Tibial nerve (tissue), 4 donors: ENCODE measurements at regions not wholly inside any gene's neighbourhood (a gene's known extent, or its start where the extent isn't known, plus 50 kb on each side); places are given as distances from the start of the nearest gene placed in this dataset.

ENCODE experiments used
- EP300 ChIP-seq, 2 donors: sonication (generic); formaldehyde crosslinking; IDR thresholded peaks; one replicate each; pipeline ENCODE4 v1.6.1; 2017; ENCODE audit warnings: antibody characterized with exemption in 2 of 2, mild to moderate bottlenecking in 1 of 2
- TF ChIP-seq, protein P1 (sequence below), 5 experiments: fragments of 200-600 bp in 3 of 5; fragments of 450-650 bp in 2 of 5; sonication (generic) in 3 of 5; IDR thresholded peaks; one replicate each; pipeline ENCODE4 v1.5.1; 2016 to 2019; ENCODE audit warnings: antibody characterized with exemption in 5 of 5, mild to moderate bottlenecking in 3 of 5, moderate library complexity in 2 of 5

DNA sequence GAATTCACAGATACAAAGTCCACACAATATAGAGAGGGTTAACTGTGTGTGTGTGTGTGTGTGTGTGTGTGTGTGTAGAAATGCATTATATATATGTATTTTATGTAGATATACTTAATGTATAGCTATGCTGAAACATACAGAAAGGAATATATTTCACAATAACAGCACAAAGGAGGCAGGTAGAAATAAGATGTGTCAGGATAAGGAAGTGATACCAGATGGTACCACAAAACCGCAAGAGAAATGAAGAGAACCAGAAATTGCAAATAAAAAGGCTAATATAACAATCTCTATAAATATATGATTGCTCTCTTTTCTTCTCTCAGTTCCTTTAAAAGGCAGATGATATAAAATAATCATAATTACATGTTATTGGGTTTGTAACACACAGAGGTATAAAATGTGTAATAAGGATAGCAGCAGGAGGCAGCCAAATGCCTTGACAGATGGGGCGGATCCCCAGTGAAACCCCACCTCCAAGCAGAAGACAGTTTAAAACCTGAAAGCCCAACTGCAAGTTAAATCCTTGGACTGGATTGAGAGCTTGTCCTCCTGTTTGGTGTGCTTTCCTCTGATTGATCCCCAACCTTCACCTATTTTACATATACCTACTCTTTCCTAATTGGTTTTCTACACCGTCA is 365.4 kb upstream of the C16orf82 start:
- TF ChIP-seq EP300 (IDR thresholded peaks at IDR 0.05), result no peak
- TF ChIP-seq, protein P1, sequence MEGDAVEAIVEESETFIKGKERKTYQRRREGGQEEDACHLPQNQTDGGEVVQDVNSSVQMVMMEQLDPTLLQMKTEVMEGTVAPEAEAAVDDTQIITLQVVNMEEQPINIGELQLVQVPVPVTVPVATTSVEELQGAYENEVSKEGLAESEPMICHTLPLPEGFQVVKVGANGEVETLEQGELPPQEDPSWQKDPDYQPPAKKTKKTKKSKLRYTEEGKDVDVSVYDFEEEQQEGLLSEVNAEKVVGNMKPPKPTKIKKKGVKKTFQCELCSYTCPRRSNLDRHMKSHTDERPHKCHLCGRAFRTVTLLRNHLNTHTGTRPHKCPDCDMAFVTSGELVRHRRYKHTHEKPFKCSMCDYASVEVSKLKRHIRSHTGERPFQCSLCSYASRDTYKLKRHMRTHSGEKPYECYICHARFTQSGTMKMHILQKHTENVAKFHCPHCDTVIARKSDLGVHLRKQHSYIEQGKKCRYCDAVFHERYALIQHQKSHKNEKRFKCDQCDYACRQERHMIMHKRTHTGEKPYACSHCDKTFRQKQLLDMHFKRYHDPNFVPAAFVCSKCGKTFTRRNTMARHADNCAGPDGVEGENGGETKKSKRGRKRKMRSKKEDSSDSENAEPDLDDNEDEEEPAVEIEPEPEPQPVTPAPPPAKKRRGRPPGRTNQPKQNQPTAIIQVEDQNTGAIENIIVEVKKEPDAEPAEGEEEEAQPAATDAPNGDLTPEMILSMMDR (IDR thresholded peaks at IDR 0.05), result no peak
